HCT116 (cell line): ENCODE measurements at regions not wholly inside any gene's neighbourhood (a gene's known extent, or its start where the extent isn't known, plus 50 kb on each side); places are given as distances from the start of the nearest gene placed in this dataset.

ENCODE experiments used
- ATAC-seq: fragments of 200-7000 bp; cut with Tn5 transposase; 2 replicates; pipeline ENCODE4 v1.9.1; 2020; ENCODE audit warnings: mild to moderate bottlenecking, moderate library complexity
- BruUV-seq: library from RNA; stranded (reverse); fragments of 400-500 nt; replicated peaks from 2 replicates; lab custom pipeline; 2021; lab: Mats Ljungman, UMichigan
- CTCF ChIA-PET: fragments of 300-600 bp; sonication (Branson Sonifier 250); formaldehyde crosslinking; loops from one replicate; lab custom pipeline; 2021; ENCODE audit warnings: antibody characterized with exemption; lab: Charles Lee
- POLR2A ChIA-PET: fragments of 300-600, 350-600 bp; sonication (Branson Sonifier 250); formaldehyde crosslinking; loops from one replicate; lab custom pipeline; 2021; ENCODE audit warnings: antibody characterized with exemption; lab: Charles Lee
- RAD21 ChIA-PET, 2 experiments: fragments of 300-600 bp; sonication (Branson Sonifier 250); formaldehyde crosslinking; loops; one replicate each; lab custom pipeline; 2023; ENCODE audit warnings: low total read pairs in 2 of 2; ENCODE audit not compliant: uncharacterized antibody in 2 of 2, unreplicated experiment in 2 of 2, low non-redundant PET in 1 of 2; lab: Charles Lee
- DNase-seq: peaks from one replicate; pipeline ENCODE4 v3.0.0-alpha.2; 2010; ENCODE audit warnings: low read depth, low spot score
- H2AFZ ChIP-seq: fragments of 200-600 bp; shearing (Covaris generic), sonication (generic); 2 replicates; pipeline ENCODE4 v1.6.1; 2017; ENCODE audit warnings: low read depth, mixed run types, mixed read lengths, antibody characterized with exemption, low read length; ENCODE audit not compliant: poor library complexity, severe bottlenecking
- H3K27ac ChIP-seq: 2 replicates; pipeline ENCODE4 v1.5.1; 2012; ENCODE audit warnings: low read depth, low read length
- H3K27me3 ChIP-seq: fragments of 200-600 bp; sonication (generic); 2 replicates; pipeline ENCODE4 v1.6.1; 2016; ENCODE audit warnings: mixed run types, low read length, mixed read lengths; ENCODE audit not compliant: insufficient read depth
- H3K36me3 ChIP-seq, 2 experiments: fragments of 200-500 bp in 1 of 2; fragments of 200-600 bp in 1 of 2; sonication (Bioruptor generic) in 1 of 2; sonication (generic) in 1 of 2; 2 replicates each; pipeline versions ENCODE4 v1.5.1 to v1.6.1; 2014 to 2016; ENCODE audit warnings: low read length in 2 of 2, inconsistent platforms in 1 of 2, mixed read lengths in 1 of 2, mixed run types in 1 of 2; ENCODE audit not compliant: insufficient read depth in 2 of 2, control insufficient read depth in 1 of 2
- H3K4me1 ChIP-seq, 2 experiments: fragments of 200-600 bp in 1 of 2; sonication (generic) in 1 of 2; 2 replicates each; pipeline versions ENCODE4 v1.5.1 to v1.6.1; 2012 to 2017; ENCODE audit warnings: low read length in 2 of 2, inconsistent platforms in 1 of 2, mild to moderate bottlenecking in 1 of 2, mixed read lengths in 1 of 2, mixed run types in 1 of 2, moderate library complexity in 1 of 2; ENCODE audit not compliant: insufficient read depth in 2 of 2, control insufficient read depth in 1 of 2
- H3K4me2 ChIP-seq: fragments of 200-600 bp; sonication (generic); 2 replicates; pipeline ENCODE4 v1.6.1; 2017; ENCODE audit warnings: mixed run types, low read length, mixed read lengths
- H3K4me3 ChIP-seq, 2 experiments: fragments of 200-600 bp in 1 of 2; sonication (generic) in 1 of 2; replicated peaks in 1 of 2; 2 replicates each; pipeline ENCODE4 v1.5.1; 2011 to 2016; ENCODE audit warnings: low read length in 2 of 2, control low read depth in 1 of 2, low read depth in 1 of 2, mild to moderate bottlenecking in 1 of 2, mixed read lengths in 1 of 2, mixed run types in 1 of 2
- H3K79me2 ChIP-seq: fragments of 200-600 bp; sonication (generic); 2 replicates; pipeline ENCODE4 v1.6.1; 2017; ENCODE audit warnings: mild to moderate bottlenecking, mixed run types, low read length, moderate library complexity, mixed read lengths; ENCODE audit not compliant: insufficient read depth
- H3K9ac ChIP-seq: fragments of 200-600 bp; sonication (generic); 2 replicates; pipeline ENCODE4 v1.6.1; 2016; ENCODE audit warnings: low read length, mixed read lengths
- H3K9me2 ChIP-seq: fragments of 200-600 bp; sonication (generic), shearing (Covaris generic); 2 replicates; pipeline ENCODE4 v1.6.1; 2017; ENCODE audit warnings: mixed run types, mild to moderate bottlenecking, moderate library complexity; ENCODE audit not compliant: insufficient read depth
- H3K9me3 ChIP-seq, 2 experiments: fragments of 200-500 bp in 1 of 2; fragments of 200-600 bp in 1 of 2; sonication (Bioruptor generic) in 1 of 2; sonication (generic) in 1 of 2; 2 replicates each; pipeline ENCODE4 v1.6.1; 2014 to 2017; ENCODE audit warnings: low read length in 2 of 2, mixed read lengths in 2 of 2, inconsistent platforms in 1 of 2, low read depth in 1 of 2, mild to moderate bottlenecking in 1 of 2, mixed run types in 1 of 2, moderate library complexity in 1 of 2; ENCODE audit not compliant: control insufficient read depth in 1 of 2, insufficient read depth in 1 of 2
- H4K20me1 ChIP-seq: fragments of 200-600 bp; sonication (generic), shearing (Covaris generic); 2 replicates; pipeline ENCODE4 v1.6.1; 2017; ENCODE audit warnings: mixed run types, mild to moderate bottlenecking, moderate library complexity; ENCODE audit not compliant: insufficient read depth
- CBX3 ChIP-seq: IDR thresholded peaks from 2 replicates; pipeline ENCODE4 v1.6.1; 2012; ENCODE audit warnings: low read depth
- CEBPB ChIP-seq: IDR thresholded peaks from 2 replicates; pipeline ENCODE4 v1.6.1; 2012; ENCODE audit warnings: low read depth
- ELF1 ChIP-seq: IDR thresholded peaks from 2 replicates; pipeline ENCODE4 v1.6.1; 2012; ENCODE audit warnings: low read depth, borderline replicate concordance
- EZH2phosphoT487 ChIP-seq: fragments of 200-600 bp; IDR thresholded peaks from 2 replicates; pipeline ENCODE4 v1.6.1; 2018; ENCODE audit warnings: antibody characterized with exemption, borderline replicate concordance
- FOSL1 ChIP-seq: IDR thresholded peaks from 2 replicates; pipeline ENCODE4 v1.6.1; 2012; ENCODE audit warnings: low read depth
- JUND ChIP-seq: IDR thresholded peaks from 2 replicates; pipeline ENCODE4 v1.6.1; 2012
- POLR2A ChIP-seq: IDR thresholded peaks from 2 replicates; pipeline ENCODE4 v1.7.0; 2011; ENCODE audit warnings: borderline replicate concordance; ENCODE audit not compliant: insufficient read depth, insufficient read length; ENCODE audit errors: extremely low read depth
- SIN3A ChIP-seq: IDR thresholded peaks from 2 replicates; pipeline ENCODE4 v1.6.1; 2012; ENCODE audit warnings: low read depth
- SP1 ChIP-seq: IDR thresholded peaks from 2 replicates; pipeline ENCODE4 v1.6.1; 2012; ENCODE audit warnings: low read depth
- SRF ChIP-seq: IDR thresholded peaks from 2 replicates; pipeline ENCODE4 v1.6.1; 2012; ENCODE audit warnings: low read depth
- ZFX ChIP-seq: fragments of 450-650 bp; IDR thresholded peaks from 2 replicates; pipeline ENCODE4 v1.6.1; 2017
- intact Hi-C: fragments of 100-400 bp; cut with micrococcal nuclease; formaldehyde crosslinking; loops from 2 replicates; pipeline ENCODE4 v1.10.0; 2022
- TF ChIP-seq, protein P1 (sequence below): IDR thresholded peaks from 2 replicates; pipeline ENCODE4 v1.6.1; 2012
- TF ChIP-seq, protein P2 (sequence below), 3 experiments: fragments of 200-600 bp in 1 of 3; sonication (generic) in 1 of 3; IDR thresholded peaks in 2 of 3; conservative IDR thresholded peaks in 1 of 3; 2 replicates each; pipeline ENCODE4 v1.5.1; 2012 to 2017; ENCODE audit warnings: low read depth in 2 of 3, low read length in 2 of 3, antibody characterized with exemption in 1 of 3, borderline replicate concordance in 1 of 3, control low read depth in 1 of 3, mild to moderate bottlenecking in 1 of 3, mixed read lengths in 1 of 3, mixed run types in 1 of 3, moderate library complexity in 1 of 3; ENCODE audit not compliant: insufficient read depth in 1 of 3
- TF ChIP-seq, protein P3 (sequence below): IDR thresholded peaks from 2 replicates; pipeline ENCODE4 v1.6.1; 2012; ENCODE audit warnings: low read depth

- H3K9me3 ChIP-seq, result peaks cover 6% of the 10 kb centered on the region in 2 experiments; a peak in 2 of 4 replicates
- DNase-seq (no peak), ATAC-seq (no peak)
- H3K27me3 ChIP-seq, result no peaks in the 10 kb centered on the region
- no peaks in the 10 kb centered on the region for H4K20me1 ChIP-seq
- CTCF ChIA-PET, result no interaction called here
- no peaks in the 10 kb centered on the region for H3K4me1 ChIP-seq
- BruUV-seq, result no TSS peak
- no peak overlapping the region for H3K4me2 ChIP-seq
- no peaks in the 10 kb centered on the region for H3K79me2 ChIP-seq
- H2AFZ ChIP-seq, result no peak overlapping the region
- POLR2A ChIA-PET, result no interaction called here
- no peak overlapping the region for H3K9ac ChIP-seq
- no peak overlapping the region for H3K27ac ChIP-seq
- intact Hi-C loops, result no loop called here
- no peaks in the 10 kb centered on the region for H3K9me2 ChIP-seq
- TF ChIP-seq ELF1, result no peak
- TF ChIP-seq, protein P1, sequence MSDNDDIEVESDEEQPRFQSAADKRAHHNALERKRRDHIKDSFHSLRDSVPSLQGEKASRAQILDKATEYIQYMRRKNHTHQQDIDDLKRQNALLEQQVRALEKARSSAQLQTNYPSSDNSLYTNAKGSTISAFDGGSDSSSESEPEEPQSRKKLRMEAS, result no peak
- no peak for TF ChIP-seq CBX3
- no peak for TF ChIP-seq ZFX
- no peak for TF ChIP-seq FOSL1
- TF ChIP-seq, protein P2, sequence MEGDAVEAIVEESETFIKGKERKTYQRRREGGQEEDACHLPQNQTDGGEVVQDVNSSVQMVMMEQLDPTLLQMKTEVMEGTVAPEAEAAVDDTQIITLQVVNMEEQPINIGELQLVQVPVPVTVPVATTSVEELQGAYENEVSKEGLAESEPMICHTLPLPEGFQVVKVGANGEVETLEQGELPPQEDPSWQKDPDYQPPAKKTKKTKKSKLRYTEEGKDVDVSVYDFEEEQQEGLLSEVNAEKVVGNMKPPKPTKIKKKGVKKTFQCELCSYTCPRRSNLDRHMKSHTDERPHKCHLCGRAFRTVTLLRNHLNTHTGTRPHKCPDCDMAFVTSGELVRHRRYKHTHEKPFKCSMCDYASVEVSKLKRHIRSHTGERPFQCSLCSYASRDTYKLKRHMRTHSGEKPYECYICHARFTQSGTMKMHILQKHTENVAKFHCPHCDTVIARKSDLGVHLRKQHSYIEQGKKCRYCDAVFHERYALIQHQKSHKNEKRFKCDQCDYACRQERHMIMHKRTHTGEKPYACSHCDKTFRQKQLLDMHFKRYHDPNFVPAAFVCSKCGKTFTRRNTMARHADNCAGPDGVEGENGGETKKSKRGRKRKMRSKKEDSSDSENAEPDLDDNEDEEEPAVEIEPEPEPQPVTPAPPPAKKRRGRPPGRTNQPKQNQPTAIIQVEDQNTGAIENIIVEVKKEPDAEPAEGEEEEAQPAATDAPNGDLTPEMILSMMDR (IDR thresholded peaks at IDR 0.05 in 2 of 3, conservative IDR thresholded peaks at IDR 0.05 in 1 of 3; ENCODE audit: borderline replicate concordance in 1 of 3, insufficient read depth in 1 of 3, low read depth in 2 of 3, low read length in 2 of 3), result no peak
- TF ChIP-seq SIN3A, result no peak
- no peak for TF ChIP-seq EZH2phosphoT487
- no peak for TF ChIP-seq CEBPB
- TF ChIP-seq, protein P3, sequence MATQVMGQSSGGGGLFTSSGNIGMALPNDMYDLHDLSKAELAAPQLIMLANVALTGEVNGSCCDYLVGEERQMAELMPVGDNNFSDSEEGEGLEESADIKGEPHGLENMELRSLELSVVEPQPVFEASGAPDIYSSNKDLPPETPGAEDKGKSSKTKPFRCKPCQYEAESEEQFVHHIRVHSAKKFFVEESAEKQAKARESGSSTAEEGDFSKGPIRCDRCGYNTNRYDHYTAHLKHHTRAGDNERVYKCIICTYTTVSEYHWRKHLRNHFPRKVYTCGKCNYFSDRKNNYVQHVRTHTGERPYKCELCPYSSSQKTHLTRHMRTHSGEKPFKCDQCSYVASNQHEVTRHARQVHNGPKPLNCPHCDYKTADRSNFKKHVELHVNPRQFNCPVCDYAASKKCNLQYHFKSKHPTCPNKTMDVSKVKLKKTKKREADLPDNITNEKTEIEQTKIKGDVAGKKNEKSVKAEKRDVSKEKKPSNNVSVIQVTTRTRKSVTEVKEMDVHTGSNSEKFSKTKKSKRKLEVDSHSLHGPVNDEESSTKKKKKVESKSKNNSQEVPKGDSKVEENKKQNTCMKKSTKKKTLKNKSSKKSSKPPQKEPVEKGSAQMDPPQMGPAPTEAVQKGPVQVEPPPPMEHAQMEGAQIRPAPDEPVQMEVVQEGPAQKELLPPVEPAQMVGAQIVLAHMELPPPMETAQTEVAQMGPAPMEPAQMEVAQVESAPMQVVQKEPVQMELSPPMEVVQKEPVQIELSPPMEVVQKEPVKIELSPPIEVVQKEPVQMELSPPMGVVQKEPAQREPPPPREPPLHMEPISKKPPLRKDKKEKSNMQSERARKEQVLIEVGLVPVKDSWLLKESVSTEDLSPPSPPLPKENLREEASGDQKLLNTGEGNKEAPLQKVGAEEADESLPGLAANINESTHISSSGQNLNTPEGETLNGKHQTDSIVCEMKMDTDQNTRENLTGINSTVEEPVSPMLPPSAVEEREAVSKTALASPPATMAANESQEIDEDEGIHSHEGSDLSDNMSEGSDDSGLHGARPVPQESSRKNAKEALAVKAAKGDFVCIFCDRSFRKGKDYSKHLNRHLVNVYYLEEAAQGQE, result no peak
- no peak for TF ChIP-seq SRF
- TF ChIP-seq POLR2A, result no peak
- TF ChIP-seq SP1, result no peak
- TF ChIP-seq JUND, result no peak
- H3K4me3 ChIP-seq, result no peak overlapping the region
- no peaks in the 10 kb centered on the region for H3K36me3 ChIP-seq
- RAD21 ChIA-PET, result no interaction called here
Measured at GRCh38 chr11:82210011-82210410, 523.7 kb downstream of the FAM181B start.
